DMS79 (cell line): ENCODE measurements at regions not wholly inside any gene's neighbourhood (a gene's known extent, or its start where the extent isn't known, plus 50 kb on each side); places are given as distances from the start of the nearest gene placed in this dataset.

ENCODE experiments used
- DNase-seq: peaks from one replicate; lab custom pipeline; 2025; lab: John Stamatoyannopoulos, UW

GRCh38 chr12:69096669-69097335 is 142.6 kb upstream of the CPSF6 start:
- no peak for DNase-seq

GRCh38 chr12:69097619-69098368 is 141.6 kb upstream of the CPSF6 start:
- DNase-seq: no peak

- DNase-seq: no peak
Measured at GRCh38 chr12:69099201-69099837, 140.1 kb upstream of the CPSF6 start.

GRCh38 chr12:69101505-69101904 is 137.9 kb upstream of the CPSF6 start:
- no peak for DNase-seq

- no peak for DNase-seq
Measured at GRCh38 chr12:69102856-69103255, 136.5 kb upstream of the CPSF6 start.

- peak; percentile 70 for DNase-seq
Measured at GRCh38 chr12:69105101-69105962, 134.0 kb upstream of the CPSF6 start.

- no peak for DNase-seq
Measured at GRCh38 chr12:69106482-69107118, 132.8 kb upstream of the CPSF6 start.

- DNase-seq: no peak
Measured at GRCh38 chr12:69107541-69107940, 131.8 kb upstream of the CPSF6 start.

GRCh38 chr12:69108037-69108436 is 131.3 kb upstream of the CPSF6 start:
- no peak for DNase-seq

GRCh38 chr12:69112616-69113015 is 126.8 kb upstream of the CPSF6 start:
- DNase-seq: no peak

- DNase-seq: no peak
Measured at GRCh38 chr12:69115099-69115498, 124.3 kb upstream of the CPSF6 start.

GRCh38 chr12:69115951-69116350 is 123.4 kb upstream of the CPSF6 start:
- DNase-seq: no peak

- DNase-seq: no peak
Measured at GRCh38 chr12:69117566-69118266, 121.7 kb upstream of the CPSF6 start.

- DNase-seq: no peak
Measured at GRCh38 chr12:69118516-69118915, 120.9 kb upstream of the CPSF6 start.

GRCh38 chr12:69119770-69120169 is 119.6 kb upstream of the CPSF6 start:
- DNase-seq: no peak

GRCh38 chr12:69120354-69120753 is 119.0 kb upstream of the CPSF6 start:
- no peak for DNase-seq

- no peak for DNase-seq
Measured at GRCh38 chr12:69123311-69123710, 116.1 kb upstream of the CPSF6 start.

GRCh38 chr12:69123919-69124638 is 115.3 kb upstream of the CPSF6 start:
- peak; percentile 57 for DNase-seq

- DNase-seq: no peak
Measured at GRCh38 chr12:69129017-69129416, 110.4 kb upstream of the CPSF6 start.

- no peak for DNase-seq
Measured at GRCh38 chr12:69129564-69129963, 109.8 kb upstream of the CPSF6 start.
